ENCODE measurements at regions not wholly inside any gene's neighbourhood (a gene's known extent, or its start where the extent isn't known, plus 50 kb on each side); places are given as distances from the start of the nearest gene placed in this dataset.

GRCh38 chr5:57721226-57721625 is 238.6 kb upstream of the ACTBL2 start:
- Histone ChIP-seq H2AFZ (ENCODE audit: low read depth) (no peak overlapping the region), H4K20me1 (ENCODE audit: insufficient read depth) (no peaks in the 10 kb centered on the region), H3K27me3 (ENCODE audit: insufficient read depth) (no peaks in the 10 kb centered on the region), H3K27ac (ENCODE audit: low read depth in 2 of 2, low read length in 1 of 2) (no peak overlapping the region), H3K9me3 (no peaks in the 10 kb centered on the region), H3F3A (replicated peaks; ENCODE audit: insufficient read depth) (no peaks in the 10 kb centered on the region), H3K9me2 (no peaks in the 10 kb centered on the region; the same call in 1 of the 2 replicates), H3K36me3 (replicated peaks in 1 of 2; ENCODE audit: control insufficient read depth in 1 of 2, insufficient read depth in 2 of 2, low read length in 1 of 2) (no peaks in the 10 kb centered on the region), H3K79me2 (ENCODE audit: insufficient read depth) (no peaks in the 10 kb centered on the region), H3K4me1 (ENCODE audit: control insufficient read depth in 1 of 2, insufficient read depth in 2 of 2, low read depth in 1 of 2, low read length in 1 of 2) (peaks cover 0 to 3% of the 10 kb centered on the region in 2 experiments; a peak in 1 of 4 replicates), H3K4me3 (ENCODE audit: low read depth in 2 of 2, low read length in 1 of 2) (no peak overlapping the region), H3K4me2 (no peak overlapping the region), H3K9ac (no peak overlapping the region)
- CTCF ChIA-PET: interaction anchor here (0.6 to 1.6 kb wide), 4 partner anchors 12 to 742 kb away, joined by 3 read pairs; no protein-coding TSS in a partner anchor
- no peak for DNase-seq
- WGBS (ENCODE audit: low lambda C conversion rate): 85% methylated on average over 4 of the region's 4 CpGs
- no peak for TF ChIP-seq NFIC (IDR thresholded peaks at IDR 0.05; ENCODE audit: borderline replicate concordance)
- POLR2A ChIA-PET: no interaction called here

- CTCF ChIA-PET: interaction anchor here (0.5 to 1.6 kb wide), 7 partner anchors 8 to 757 kb away, joined by 3 read pairs; no protein-coding TSS in a partner anchor
- no peaks in the 10 kb centered on the region for H3K79me2 ChIP-seq (ENCODE audit: insufficient read depth)
Measured at GRCh38 chr5:57720656-57721055, 238.0 kb upstream of the ACTBL2 start.

More at GRCh38 chr5:57720656-57721055, 238.0 kb upstream of the ACTBL2 start:
- POLR2A ChIA-PET: no interaction called here
- Histone ChIP-seq H3K27me3 (ENCODE audit: insufficient read depth) (no peaks in the 10 kb centered on the region), H3K9me2 (no peaks in the 10 kb centered on the region; the same call in 1 of the 2 replicates), H3K4me1 (ENCODE audit: control insufficient read depth in 1 of 2, insufficient read depth in 2 of 2, low read depth in 1 of 2, low read length in 1 of 2) (peaks cover 0 to under 1% of the 10 kb centered on the region in 2 experiments; a peak in 1 of 4 replicates), H3K4me2 (no peak overlapping the region), H2AFZ (ENCODE audit: low read depth) (no peak overlapping the region), H3K36me3 (replicated peaks in 1 of 2; ENCODE audit: control insufficient read depth in 1 of 2, insufficient read depth in 2 of 2, low read length in 1 of 2) (no peaks in the 10 kb centered on the region), H3K4me3 (ENCODE audit: low read depth in 2 of 2, low read length in 1 of 2) (no peak overlapping the region), H4K20me1 (ENCODE audit: insufficient read depth) (no peaks in the 10 kb centered on the region), H3K9ac (no peak overlapping the region), H3K9me3 (no peaks in the 10 kb centered on the region), H3K27ac (ENCODE audit: low read depth in 2 of 2, low read length in 1 of 2) (no peak overlapping the region), H3F3A (replicated peaks; ENCODE audit: insufficient read depth) (no peaks in the 10 kb centered on the region)
- no peak for TF ChIP-seq NFIC (IDR thresholded peaks at IDR 0.05; ENCODE audit: borderline replicate concordance)
- TF ChIP-seq POLR2AphosphoS5 (IDR thresholded peaks at IDR 0.05; ENCODE audit: low read depth, low read length): no peak
- TF ChIP-seq CTCF (IDR thresholded peaks at IDR 0.05): no peak
- no peak for TF ChIP-seq USF2 (IDR thresholded peaks at IDR 0.05; ENCODE audit: borderline replicate concordance, low read depth, low read length)
- no peak for TF ChIP-seq RFX5 (IDR thresholded peaks at IDR 0.05; ENCODE audit: low read length)
- TF ChIP-seq FOXM1 (IDR thresholded peaks at IDR 0.05; ENCODE audit: low read depth): no peak
- no peak for TF ChIP-seq MEF2A (IDR thresholded peaks at IDR 0.05; ENCODE audit: borderline replicate concordance, low read depth)
- no peak for TF ChIP-seq ELF1 (IDR thresholded peaks at IDR 0.05)
- TF ChIP-seq YY1 (IDR thresholded peaks at IDR 0.05; ENCODE audit: low read depth): no peak
- no peak for TF ChIP-seq JUND (IDR thresholded peaks at IDR 0.05)
- WGBS (ENCODE audit: low lambda C conversion rate): 93% methylated on average over 4 of the region's 4 CpGs
- DNase-seq: no peak
